Endothelial cell of umbilical vein (primary cell): ENCODE measurements at regions not wholly inside any gene's neighbourhood (a gene's known extent, or its start where the extent isn't known, plus 50 kb on each side); places are given as distances from the start of the nearest gene placed in this dataset.

ENCODE experiments used
- BruUV-seq: library from RNA; stranded (reverse); fragments of 400-500 nt; replicated peaks from 2 replicates; lab custom pipeline; 2021; lab: Mats Ljungman, UMichigan
- CTCF ChIA-PET: fragments of 300-600, 350-600 bp; sonication (Branson Sonifier 250); formaldehyde crosslinking; loops from one replicate; lab custom pipeline; 2021; ENCODE audit warnings: antibody characterized with exemption, inconsistent platforms; lab: Charles Lee
- POLR2A ChIA-PET: fragments of 300-600, 350-600 bp; sonication (Branson Sonifier 250); formaldehyde crosslinking; loops from one replicate; lab custom pipeline; 2021; ENCODE audit warnings: antibody characterized with exemption, inconsistent platforms; lab: Charles Lee
- DNase-seq: peaks from one replicate; pipeline ENCODE4 v3.0.0-alpha.2; 2011; ENCODE audit warnings: low read depth, low spot score
- FAIRE-seq: peaks from 2 replicates; lab custom pipeline; 2011; peaks lifted over from hg19 to GRCh38; lab: Jason Lieb, UNC
- H2AFZ ChIP-seq: 2 replicates; pipeline ENCODE4 v1.6.0; 2012; ENCODE audit warnings: low read depth, low read length, control low read depth, inconsistent platforms
- H3K27ac ChIP-seq: 2 replicates; pipeline ENCODE4 v1.5.1; 2011; ENCODE audit warnings: low read depth, mild to moderate bottlenecking, control low read depth, low read length, moderate library complexity; ENCODE audit not compliant: insufficient read depth
- H3K27me3 ChIP-seq, 2 experiments: 2 replicates each; pipeline versions ENCODE4 v1.6.0 to v1.6.1; 2011; ENCODE audit warnings: low read length in 2 of 2, mixed read lengths in 1 of 2; ENCODE audit not compliant: control insufficient read depth in 2 of 2, insufficient read depth in 2 of 2
- H3K36me3 ChIP-seq, 2 experiments: 2 replicates in 1 of 2; 3 replicates in 1 of 2; pipeline ENCODE4 v1.5.1; 2011; ENCODE audit warnings: low read length in 2 of 2, mild to moderate bottlenecking in 1 of 2, moderate library complexity in 1 of 2; ENCODE audit not compliant: control insufficient read depth in 2 of 2, insufficient read depth in 2 of 2; ENCODE audit errors: extremely low read depth in 1 of 2
- H3K4me1 ChIP-seq: 3 replicates; pipeline ENCODE4 v1.5.1; 2011; ENCODE audit warnings: mild to moderate bottlenecking, low read length; ENCODE audit not compliant: control insufficient read depth, insufficient read depth; ENCODE audit errors: extremely low read depth
- H3K4me2 ChIP-seq: 2 replicates; pipeline ENCODE4 v1.6.1; 2011; ENCODE audit warnings: low read length, control low read depth, mixed read lengths; ENCODE audit not compliant: insufficient read depth
- H3K4me3 ChIP-seq, 3 experiments: fragments of 200-600 bp in 1 of 3; sonication (generic), shearing (Covaris generic) in 1 of 3; replicated peaks in 1 of 3; 2 replicates each; pipeline ENCODE4 v1.5.1; 2011 to 2016; ENCODE audit warnings: control low read depth in 3 of 3, low read length in 3 of 3, mild to moderate bottlenecking in 2 of 3, inconsistent platforms in 1 of 3, low read depth in 1 of 3, moderate library complexity in 1 of 3; ENCODE audit not compliant: insufficient read depth in 1 of 3
- H3K79me2 ChIP-seq: 2 replicates; pipeline ENCODE4 v1.6.0; 2012; ENCODE audit warnings: low read length, inconsistent platforms; ENCODE audit not compliant: control insufficient read depth, insufficient read depth
- H3K9ac ChIP-seq: replicated peaks from 2 replicates; pipeline ENCODE3; 2011; ENCODE audit warnings: low read length, control low read depth; ENCODE audit not compliant: insufficient read depth; ENCODE audit errors: extremely low read depth
- H3K9me1 ChIP-seq: replicated peaks from 3 replicates; pipeline ENCODE4 v1.6.0; 2011; ENCODE audit warnings: mild to moderate bottlenecking, low read length; ENCODE audit not compliant: control insufficient read depth, insufficient read depth; ENCODE audit errors: extremely low read depth
- H3K9me3 ChIP-seq: replicated peaks from 2 replicates; pipeline ENCODE4 v1.5.1; 2012; ENCODE audit warnings: low read length, inconsistent platforms; ENCODE audit not compliant: control insufficient read depth, insufficient read depth
- H4K20me1 ChIP-seq: replicated peaks from 2 replicates; pipeline ENCODE3; 2011; ENCODE audit warnings: mild to moderate bottlenecking, low read length; ENCODE audit not compliant: control insufficient read depth, insufficient read depth; ENCODE audit errors: extremely low read depth
- EZH2 ChIP-seq: IDR thresholded peaks from 2 replicates; pipeline ENCODE4 v1.6.1; 2012; ENCODE audit warnings: borderline replicate concordance, low read depth, mild to moderate bottlenecking, moderate library complexity, low read length, inconsistent platforms; ENCODE audit not compliant: severe bottlenecking
- FOS ChIP-seq: IDR thresholded peaks from 2 replicates; pipeline ENCODE4 v1.6.1; 2011; ENCODE audit warnings: mild to moderate bottlenecking, low read length, moderate library complexity, borderline replicate concordance; ENCODE audit not compliant: insufficient read depth
- GATA2 ChIP-seq: IDR thresholded peaks from 2 replicates; pipeline ENCODE4 v1.7.0; 2011; ENCODE audit warnings: low read depth, mild to moderate bottlenecking, moderate library complexity, mixed read lengths, low read length; ENCODE audit not compliant: insufficient read length, insufficient read depth
- JUN ChIP-seq: IDR thresholded peaks from 2 replicates; pipeline ENCODE4 v1.6.1; 2011; ENCODE audit warnings: borderline replicate concordance, low read depth; ENCODE audit not compliant: insufficient read length, insufficient read depth
- MYC ChIP-seq: IDR thresholded peaks from one replicate; pipeline ENCODE4 v1.6.1; 2011; ENCODE audit warnings: mild to moderate bottlenecking, low read depth, low read length
- POLR2A ChIP-seq: IDR thresholded peaks from 2 replicates; pipeline ENCODE4 v1.6.1; 2012; ENCODE audit warnings: low read depth, mild to moderate bottlenecking, control low read depth, low read length
- POLR2AphosphoS5 ChIP-seq: IDR thresholded peaks from 2 replicates; pipeline ENCODE4 v1.6.1; 2012; ENCODE audit warnings: low read depth, mild to moderate bottlenecking, control low read depth, low read length, moderate library complexity; ENCODE audit not compliant: insufficient read depth
- dilution Hi-C: fragments of 300-500 bp; cut with MboI; formaldehyde crosslinking; loops from one replicate; pipeline ENCODE4 v1.15.0; 2019; ENCODE audit warnings: low sequenced_read_pairs; ENCODE audit not compliant: extremely low pct_ligation_motif_present
- intact Hi-C: fragments of 100-400 bp; cut with micrococcal nuclease; formaldehyde crosslinking; loops from one replicate; pipeline ENCODE4 v1.10.0; 2022
- TF ChIP-seq, protein P1 (sequence below): IDR thresholded peaks from 2 replicates; pipeline ENCODE4 v1.6.1; 2011; ENCODE audit not compliant: insufficient read depth, insufficient read length
- TF ChIP-seq, protein P2 (sequence below), 2 donors: IDR thresholded peaks; 1 replicate in 1 of 2; 2 replicates in 1 of 2; pipeline ENCODE4 v1.5.1; 2011; ENCODE audit warnings: low read length in 2 of 2, mild to moderate bottlenecking in 2 of 2, moderate library complexity in 2 of 2, control low read depth in 1 of 2, inconsistent platforms in 1 of 2, low read depth in 1 of 2; ENCODE audit not compliant: insufficient read depth in 1 of 2; ENCODE audit errors: extremely low read depth in 1 of 2

DNA sequence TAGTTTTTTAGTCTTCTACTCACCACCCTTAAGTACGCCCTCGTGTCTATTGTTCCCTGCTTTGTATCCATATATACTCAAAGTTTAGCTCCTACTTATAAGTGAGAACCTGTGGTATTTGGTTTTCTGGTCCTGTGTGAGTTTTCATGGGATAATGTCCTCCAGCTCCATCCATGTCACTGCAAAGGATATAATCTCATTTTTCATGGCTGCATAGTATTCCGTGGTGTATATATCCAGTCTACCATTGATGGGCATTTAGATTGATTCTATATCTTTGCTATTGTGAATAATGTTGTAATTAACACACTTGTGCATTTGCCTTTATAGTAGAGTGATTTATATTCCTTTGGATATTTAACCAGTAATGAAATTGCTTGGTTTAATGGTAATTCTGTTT is 579.9 kb downstream of the CDH18 start:
- ChIA-PET CTCF (no interaction called here), POLR2A (no interaction called here)
- no peak overlapping the region for H3K4me3 ChIP-seq
- no peak overlapping the region for H3K27ac ChIP-seq
- DNase-seq (no peak), FAIRE-seq (no peak)
- H3K9me1 ChIP-seq, result no peaks in the 10 kb centered on the region
- dilution Hi-C loops, result no loop called here
- no peaks in the 10 kb centered on the region for H3K27me3 ChIP-seq
- H4K20me1 ChIP-seq, result no peaks in the 10 kb centered on the region
- no peaks in the 10 kb centered on the region for H3K79me2 ChIP-seq
- no TSS peak for BruUV-seq
- H3K36me3 ChIP-seq, result no peaks in the 10 kb centered on the region
- H3K4me1 ChIP-seq, result no peaks in the 10 kb centered on the region
- TF ChIP-seq POLR2AphosphoS5 (no peak), GATA2 (no peak), FOS (no peak), MYC (no peak), JUN (no peak), EZH2 (no peak), POLR2A (no peak)
- TF ChIP-seq, protein P1, sequence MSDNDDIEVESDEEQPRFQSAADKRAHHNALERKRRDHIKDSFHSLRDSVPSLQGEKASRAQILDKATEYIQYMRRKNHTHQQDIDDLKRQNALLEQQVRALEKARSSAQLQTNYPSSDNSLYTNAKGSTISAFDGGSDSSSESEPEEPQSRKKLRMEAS, result no peak
- TF ChIP-seq, protein P2, sequence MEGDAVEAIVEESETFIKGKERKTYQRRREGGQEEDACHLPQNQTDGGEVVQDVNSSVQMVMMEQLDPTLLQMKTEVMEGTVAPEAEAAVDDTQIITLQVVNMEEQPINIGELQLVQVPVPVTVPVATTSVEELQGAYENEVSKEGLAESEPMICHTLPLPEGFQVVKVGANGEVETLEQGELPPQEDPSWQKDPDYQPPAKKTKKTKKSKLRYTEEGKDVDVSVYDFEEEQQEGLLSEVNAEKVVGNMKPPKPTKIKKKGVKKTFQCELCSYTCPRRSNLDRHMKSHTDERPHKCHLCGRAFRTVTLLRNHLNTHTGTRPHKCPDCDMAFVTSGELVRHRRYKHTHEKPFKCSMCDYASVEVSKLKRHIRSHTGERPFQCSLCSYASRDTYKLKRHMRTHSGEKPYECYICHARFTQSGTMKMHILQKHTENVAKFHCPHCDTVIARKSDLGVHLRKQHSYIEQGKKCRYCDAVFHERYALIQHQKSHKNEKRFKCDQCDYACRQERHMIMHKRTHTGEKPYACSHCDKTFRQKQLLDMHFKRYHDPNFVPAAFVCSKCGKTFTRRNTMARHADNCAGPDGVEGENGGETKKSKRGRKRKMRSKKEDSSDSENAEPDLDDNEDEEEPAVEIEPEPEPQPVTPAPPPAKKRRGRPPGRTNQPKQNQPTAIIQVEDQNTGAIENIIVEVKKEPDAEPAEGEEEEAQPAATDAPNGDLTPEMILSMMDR (IDR thresholded peaks at IDR 0.05; ENCODE audit: extremely low read depth in 1 of 2, insufficient read depth in 1 of 2, low read depth in 1 of 2, low read length in 2 of 2), result no peak
- H3K4me2 ChIP-seq, result no peak overlapping the region
- H3K9me3 ChIP-seq, result no peaks in the 10 kb centered on the region
- H3K9ac ChIP-seq, result no peak overlapping the region
- intact Hi-C loops, result no loop called here
- no peak overlapping the region for H2AFZ ChIP-seq
